Neuronal stem cell (in vitro differentiated cells): ENCODE measurements at regions not wholly inside any gene's neighbourhood (a gene's known extent, or its start where the extent isn't known, plus 50 kb on each side); places are given as distances from the start of the nearest gene placed in this dataset.

ENCODE experiments used
- DNase-seq: peaks from one replicate; pipeline ENCODE4 v3.0.0-alpha.2; 2013; ENCODE audit warnings: low spot score
- H2AFZ ChIP-seq: one replicate; pipeline ENCODE4 v1.6.1; 2013; ENCODE audit warnings: mild to moderate bottlenecking, low read length, inconsistent platforms
- H2AK5ac ChIP-seq: 2 replicates; pipeline ENCODE4 v1.6.1; 2013; ENCODE audit warnings: low read depth, mild to moderate bottlenecking, inconsistent platforms, low read length, moderate library complexity, mixed read lengths
- H2BK120ac ChIP-seq: 2 replicates; pipeline ENCODE4 v1.6.1; 2013; ENCODE audit warnings: low read depth, mild to moderate bottlenecking, inconsistent platforms, low read length, moderate library complexity, mixed read lengths
- H2BK12ac ChIP-seq: one replicate; pipeline ENCODE4 v1.6.1; 2013; ENCODE audit warnings: low read length, inconsistent platforms
- H2BK15ac ChIP-seq: 2 replicates; pipeline ENCODE4 v1.6.1; 2013; ENCODE audit warnings: mild to moderate bottlenecking, low read length, inconsistent platforms, mixed read lengths
- H2BK5ac ChIP-seq: one replicate; pipeline ENCODE4 v1.6.1; 2013; ENCODE audit warnings: inconsistent platforms, mild to moderate bottlenecking, low read length, moderate library complexity
- H3K14ac ChIP-seq: one replicate; pipeline ENCODE4 v1.6.1; 2013; ENCODE audit warnings: low read length, inconsistent platforms
- H3K18ac ChIP-seq: 2 replicates; pipeline ENCODE4 v1.6.1; 2013; ENCODE audit warnings: low read length, inconsistent platforms
- H3K23ac ChIP-seq: 2 replicates; pipeline ENCODE4 v1.6.1; 2013; ENCODE audit warnings: low read depth, mild to moderate bottlenecking, mixed read lengths, low read length, inconsistent platforms; ENCODE audit not compliant: poor library complexity
- H3K27ac ChIP-seq: replicated peaks from 3 replicates; pipeline ENCODE4 v1.5.1; 2013; ENCODE audit warnings: low read length, inconsistent platforms
- H3K27me3 ChIP-seq, 3 experiments: 2 replicates each; pipeline ENCODE4 v1.6.1; 2013; ENCODE audit warnings: low read length in 3 of 3, mild to moderate bottlenecking in 2 of 3, inconsistent platforms in 1 of 3, low read depth in 1 of 3, mixed read lengths in 1 of 3, moderate library complexity in 1 of 3; ENCODE audit not compliant: control insufficient read depth in 3 of 3, insufficient read depth in 3 of 3
- H3K36me3 ChIP-seq, 2 donors: replicated peaks in 1 of 2; 2 replicates each; pipeline ENCODE4 v1.6.1; 2013; ENCODE audit warnings: low read length in 2 of 2; ENCODE audit not compliant: control insufficient read depth in 2 of 2, insufficient read depth in 2 of 2
- H3K4ac ChIP-seq: 2 replicates; pipeline ENCODE4 v1.6.1; 2013; ENCODE audit warnings: inconsistent platforms, mild to moderate bottlenecking, low read length, moderate library complexity
- H3K4me1 ChIP-seq, 2 donors: 1 replicate in 1 of 2; 2 replicates in 1 of 2; pipeline ENCODE4 v1.6.1; 2013; ENCODE audit warnings: low read length in 2 of 2, low read depth in 1 of 2; ENCODE audit not compliant: control insufficient read depth in 2 of 2, insufficient read depth in 1 of 2
- H3K4me2 ChIP-seq: one replicate; pipeline ENCODE4 v1.6.1; 2013; ENCODE audit warnings: mild to moderate bottlenecking, low read length, inconsistent platforms; ENCODE audit not compliant: insufficient read depth, poor library complexity, severe bottlenecking
- H3K4me3 ChIP-seq, 2 donors: 2 replicates each; pipeline ENCODE4 v1.5.1; 2013; ENCODE audit warnings: low read length in 2 of 2, mild to moderate bottlenecking in 2 of 2, inconsistent platforms in 1 of 2, moderate library complexity in 1 of 2
- H3K79me1 ChIP-seq: one replicate; pipeline ENCODE4 v1.6.1; 2013; ENCODE audit warnings: low read depth, mild to moderate bottlenecking, inconsistent platforms, low read length, moderate library complexity
- H3K9ac ChIP-seq: one replicate; pipeline ENCODE4 v1.6.1; 2013; ENCODE audit warnings: mild to moderate bottlenecking, low read depth, low read length, inconsistent platforms; ENCODE audit not compliant: poor library complexity
- H3K9me3 ChIP-seq, 2 donors: replicated peaks in 1 of 2; 2 replicates each; pipeline versions ENCODE3 to v1.6.1; 2013; ENCODE audit warnings: low read length in 2 of 2, mild to moderate bottlenecking in 2 of 2, inconsistent platforms in 1 of 2, low read depth in 1 of 2, mixed read lengths in 1 of 2, moderate library complexity in 1 of 2; ENCODE audit not compliant: control insufficient read depth in 2 of 2, insufficient read depth in 1 of 2
- H4K8ac ChIP-seq: one replicate; pipeline ENCODE4 v1.6.1; 2013; ENCODE audit warnings: low read depth, mild to moderate bottlenecking, inconsistent platforms, low read length, moderate library complexity
- H4K91ac ChIP-seq: one replicate; pipeline ENCODE4 v1.6.1; 2013; ENCODE audit warnings: low read length, low read depth, mild to moderate bottlenecking, inconsistent platforms; ENCODE audit not compliant: poor library complexity
- WGBS, 2 donors: extraction: QIAGEN DNeasy Blood & Tissue Kit; methylation state at CpG; one replicate each; pipeline ENCODE4 v1.1.7; 2013; ENCODE audit warnings: missing lambda C conversion rate in 2 of 2, mixed read lengths in 1 of 2; ENCODE audit not compliant: insufficient read length in 2 of 2, insufficient replicate concordance in 1 of 2; ENCODE audit errors: extremely low coverage in 2 of 2; 5-methylcytosine and 5-hydroxymethylcytosine counted together

DNA sequence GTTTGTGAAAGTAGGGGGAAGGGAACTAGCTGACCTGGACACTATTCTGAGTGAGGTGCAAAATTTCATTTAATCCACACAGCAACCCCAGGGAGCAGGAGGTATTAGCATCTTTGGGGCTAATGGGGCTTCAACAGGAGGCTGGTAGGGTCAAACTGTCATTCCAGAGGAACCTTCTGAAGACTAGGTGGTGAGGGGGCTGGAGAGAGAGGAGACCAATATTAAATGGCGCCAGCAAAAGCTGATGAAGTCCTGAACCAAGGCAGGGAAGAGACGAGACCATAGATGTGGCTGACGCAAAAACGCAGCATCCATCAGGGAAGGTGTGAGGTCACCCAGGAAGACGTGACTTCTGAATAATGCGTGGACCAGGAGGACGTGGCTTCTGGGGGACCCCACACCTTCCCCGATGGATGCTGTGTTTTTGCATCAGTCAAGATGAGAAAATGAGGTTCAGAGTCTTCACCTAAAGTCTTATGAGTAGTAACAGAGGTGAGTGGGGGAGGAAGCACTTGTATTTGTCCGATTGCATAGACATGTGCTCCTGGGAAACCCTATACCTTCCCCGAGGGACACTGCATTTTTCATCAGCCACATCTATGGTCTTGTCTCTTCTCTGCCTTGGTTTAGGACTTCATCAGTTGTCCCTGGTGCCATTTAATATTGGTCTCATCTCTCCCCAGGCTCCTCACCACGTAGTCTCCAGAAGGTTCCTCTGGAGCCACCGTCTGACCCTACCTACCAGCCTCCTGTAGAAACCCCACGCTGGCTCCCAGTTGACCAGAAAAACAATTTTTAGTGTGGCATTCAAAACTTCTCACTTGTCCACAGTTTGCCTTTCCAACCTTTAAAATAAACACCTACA lies 188.6 kb downstream of the MYCN start:
- no peaks in the 10 kb centered on the region for H3K27me3 ChIP-seq
- no peak overlapping the region for H3K9ac ChIP-seq
- no peak for DNase-seq
- no peak overlapping the region for H3K4me3 ChIP-seq
- peak overlapping the region; percentile 9 for H2AK5ac ChIP-seq
- no peak overlapping the region for H3K27ac ChIP-seq
- no peak overlapping the region for H3K4me2 ChIP-seq
- H3K4me1 ChIP-seq = peaks cover 11 to 17% of the 10 kb centered on the region in 2 donors
- no peak overlapping the region for H3K4ac ChIP-seq
- H2BK15ac ChIP-seq = no peak overlapping the region
- H4K8ac ChIP-seq = no peak overlapping the region
- no peak overlapping the region for H2BK5ac ChIP-seq
- no peak overlapping the region for H3K23ac ChIP-seq
- no peak overlapping the region for H3K14ac ChIP-seq
- WGBS, 2 donors = no CpG with 5 or more reads among the region's 13 CpGs
- H4K91ac ChIP-seq = no peak overlapping the region
- H3K9me3 ChIP-seq = no peaks in the 10 kb centered on the region
- H2BK120ac ChIP-seq = no peak overlapping the region
- H3K18ac ChIP-seq = no peak overlapping the region
- peaks cover 2% of the 10 kb centered on the region for H3K79me1 ChIP-seq
- H2BK12ac ChIP-seq = no peak overlapping the region
- no peaks in the 10 kb centered on the region for H3K36me3 ChIP-seq
- no peak overlapping the region for H2AFZ ChIP-seq

DNA sequence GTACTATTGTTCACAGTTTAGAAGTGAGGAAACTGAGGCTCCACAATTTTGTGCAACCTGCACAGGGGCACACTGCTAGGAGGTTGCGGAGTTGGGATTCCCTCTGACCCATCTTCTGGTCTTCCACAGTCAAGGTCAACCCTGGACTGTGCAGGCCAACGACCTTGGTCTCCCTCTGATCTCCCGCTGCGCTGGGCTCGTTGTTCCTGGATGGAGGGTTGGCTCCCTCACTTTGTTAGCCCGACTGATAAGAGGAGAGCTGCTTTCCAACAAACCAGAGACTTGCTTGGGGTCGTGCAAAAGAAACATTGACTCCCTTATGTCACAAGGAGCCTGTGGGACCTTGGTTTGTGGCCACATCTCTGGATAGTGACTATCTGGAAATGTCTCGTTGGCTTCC lies 187.6 kb downstream of the MYCN start:
- Histone ChIP-seq H2AFZ (no peak overlapping the region), H3K4me1 (peaks cover 11 to 17% of the 10 kb centered on the region in 2 donors), H3K9ac (no peak overlapping the region), H2BK12ac (no peak overlapping the region), H2BK120ac (no peak overlapping the region), H2BK15ac (no peak overlapping the region), H3K27me3 (no peaks in the 10 kb centered on the region), H2AK5ac (no peak overlapping the region), H2BK5ac (no peak overlapping the region), H3K4me2 (no peak overlapping the region), H3K36me3 (no peaks in the 10 kb centered on the region), H4K91ac (no peak overlapping the region), H3K18ac (no peak overlapping the region), H3K14ac (no peak overlapping the region), H3K79me1 (peaks cover 2% of the 10 kb centered on the region), H3K4me3 (no peak overlapping the region), H3K23ac (no peak overlapping the region), H4K8ac (no peak overlapping the region), H3K9me3 (no peaks in the 10 kb centered on the region), H3K27ac (no peak overlapping the region), H3K4ac (no peak overlapping the region)
- DNase-seq = no peak
- WGBS, 2 donors = no CpG with 5 or more reads among the region's 8 CpGs

DNA sequence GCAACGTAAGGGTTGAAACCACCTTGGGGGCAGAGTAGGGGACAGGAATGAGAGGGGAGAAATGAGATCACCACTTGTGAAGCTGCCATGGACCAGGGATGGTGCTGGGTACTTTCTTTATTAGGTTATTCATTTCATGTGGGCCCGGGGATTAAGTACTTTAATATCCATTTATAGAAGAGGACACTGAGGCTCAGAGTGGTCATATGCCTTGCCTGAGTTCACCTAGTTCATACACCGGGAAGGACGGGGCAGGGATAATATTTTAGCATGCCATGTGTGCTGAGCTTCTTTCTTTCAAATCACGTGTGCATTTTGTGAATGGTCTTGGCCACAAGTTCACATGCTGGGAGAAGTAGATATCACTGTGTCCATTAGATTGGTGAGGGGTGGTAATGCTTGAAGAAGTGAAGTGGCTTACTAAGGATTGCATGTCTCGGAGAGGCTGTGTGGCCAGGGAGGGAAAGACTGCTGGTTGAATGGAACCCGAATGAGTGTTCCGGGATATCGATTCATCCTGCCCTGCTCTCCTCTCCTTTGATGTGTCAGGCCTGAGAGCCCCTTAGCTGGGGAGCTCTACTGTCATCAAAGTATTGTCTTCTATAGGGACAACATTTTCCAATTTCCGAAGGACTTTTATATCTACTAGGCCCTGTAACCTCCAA lies 187.1 kb downstream of the MYCN start:
- Histone ChIP-seq H2AK5ac (no peak overlapping the region), H2BK15ac (no peak overlapping the region), H2BK120ac (no peak overlapping the region), H3K4me2 (no peak overlapping the region), H3K36me3 (no peaks in the 10 kb centered on the region), H3K18ac (no peak overlapping the region), H3K4me3 (no peak overlapping the region), H3K79me1 (peaks cover 2% of the 10 kb centered on the region), H3K9me3 (no peaks in the 10 kb centered on the region), H3K27me3 (no peaks in the 10 kb centered on the region), H4K91ac (no peak overlapping the region), H3K4ac (no peak overlapping the region), H2AFZ (no peak overlapping the region), H3K14ac (no peak overlapping the region), H2BK12ac (no peak overlapping the region), H2BK5ac (no peak overlapping the region), H3K9ac (no peak overlapping the region), H3K23ac (no peak overlapping the region), H3K27ac (no peak overlapping the region), H3K4me1 (peaks cover 11 to 17% of the 10 kb centered on the region in 2 donors), H4K8ac (no peak overlapping the region)
- WGBS, 2 donors = no CpG with 5 or more reads among the region's 10 CpGs
- no peak for DNase-seq

- no peak overlapping the region for H3K14ac ChIP-seq
These were observed 186.3 kb downstream of the MYCN start for GRCh38 chr2:16126517-16127275.

More at GRCh38 chr2:16126517-16127275, 186.3 kb downstream of the MYCN start:
- Histone ChIP-seq H2BK15ac (no peak overlapping the region), H3K4me3 (no peak overlapping the region), H3K79me1 (peaks cover 2% of the 10 kb centered on the region), H2AFZ (peak overlapping the region; percentile 68), H3K27ac (no peak overlapping the region), H3K4me1 (peaks cover 11 to 17% of the 10 kb centered on the region in 2 donors), H3K23ac (no peak overlapping the region), H2BK12ac (no peak overlapping the region), H4K8ac (no peak overlapping the region), H3K18ac (no peak overlapping the region), H2AK5ac (no peak overlapping the region), H3K36me3 (no peaks in the 10 kb centered on the region), H3K9ac (no peak overlapping the region), H3K4me2 (no peak overlapping the region), H3K9me3 (no peaks in the 10 kb centered on the region), H3K4ac (no peak overlapping the region), H2BK5ac (no peak overlapping the region), H3K27me3 (no peaks in the 10 kb centered on the region), H4K91ac (no peak overlapping the region), H2BK120ac (no peak overlapping the region)
- WGBS, 2 donors = no CpG with 5 or more reads among the region's 4 CpGs
- DNase-seq = no peak
